ENCODE measurements at regions not wholly inside any gene's neighbourhood (a gene's known extent, or its start where the extent isn't known, plus 50 kb on each side); places are given as distances from the start of the nearest gene placed in this dataset.
"Not testable (repeated sequence)": the region's sequence is repeated elsewhere in the genome, so short reads cannot be mapped to it uniquely, and the experiment has no call there.

GRCh38 chr13:97890573-97890972 is 62.9 kb upstream of the IPO5 start:
- DNase-seq (no peak), ATAC-seq (no peak)
- Histone ChIP-seq H3K9me3 (peaks cover 0 to 1% (median 0%) of the 10 kb centered on the region in 12 donors), H3K36me3 (no peaks in the 10 kb centered on the region), H3K27ac (no peak overlapping the region), H3K4me3 (no peak overlapping the region), H3K27me3 (no peaks in the 10 kb centered on the region), H3K4me1 (peaks cover 0 to 12% (median 2%) of the 10 kb centered on the region in 12 donors)
- 88 to 99% (median 95%) methylated on average over 5 of the region's 5 CpGs for WGBS, 4 donors
- no peak for TF ChIP-seq CTCF (IDR thresholded peaks at IDR 0.05)
- no peak for TF ChIP-seq POLR2A (IDR thresholded peaks at IDR 0.05)
- intact Hi-C loops (cut with DNase I) = no loop called here

GRCh38 chr13:97891964-97892363 is 61.5 kb upstream of the IPO5 start:
- intact Hi-C loops (cut with DNase I); H3K36me3 ChIP-seq; H3K27ac ChIP-seq; DNase-seq; H3K27me3 ChIP-seq; H3K9me3 ChIP-seq; ATAC-seq; H3K4me3 ChIP-seq: not testable (repeated sequence)
- WGBS, 4 donors = 80 to 94% (median 93%) methylated on average over 8 of the region's 8 CpGs
- peaks cover 0 to 12% (median 2%) of the 10 kb centered on the region in 12 donors for H3K4me1 ChIP-seq

DNA sequence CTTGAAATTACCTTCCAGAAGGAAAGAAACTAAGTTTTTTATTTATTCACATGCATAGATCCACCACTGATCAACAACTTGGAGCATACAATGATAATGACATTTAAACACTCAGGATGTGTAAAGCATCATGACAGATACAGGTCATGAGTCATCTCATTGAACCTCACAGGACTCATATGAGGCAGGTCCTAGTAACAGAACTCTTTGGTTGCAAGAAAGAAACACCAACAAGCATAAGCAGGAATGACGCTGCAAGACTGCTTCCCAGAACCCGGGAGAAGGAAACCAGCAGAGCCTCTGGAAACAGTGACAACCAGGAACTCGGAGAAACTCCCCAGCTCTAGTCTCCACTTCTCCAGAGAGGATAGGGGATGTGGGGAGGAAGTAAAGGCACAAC is 60.8 kb upstream of the IPO5 start:
- Histone ChIP-seq H3K27me3 (no peaks in the 10 kb centered on the region), H3K36me3 (no peaks in the 10 kb centered on the region), H3K9me3 (peaks cover 0 to 5% (median 0%) of the 10 kb centered on the region in 12 donors), H3K4me1 (peaks cover 0 to 12% (median 2%) of the 10 kb centered on the region in 12 donors), H3K4me3 (no peak overlapping the region), H3K27ac (no peak overlapping the region)
- intact Hi-C loops (cut with DNase I) = no loop called here
- TF ChIP-seq CTCF (IDR thresholded peaks at IDR 0.05) = no peak
- TF ChIP-seq POLR2A (IDR thresholded peaks at IDR 0.05) = no peak
- WGBS, 4 donors = 82 to 87% (median 83%) methylated on average over 3 of the region's 3 CpGs
- ATAC-seq (no peak), DNase-seq (no peak)

DNA sequence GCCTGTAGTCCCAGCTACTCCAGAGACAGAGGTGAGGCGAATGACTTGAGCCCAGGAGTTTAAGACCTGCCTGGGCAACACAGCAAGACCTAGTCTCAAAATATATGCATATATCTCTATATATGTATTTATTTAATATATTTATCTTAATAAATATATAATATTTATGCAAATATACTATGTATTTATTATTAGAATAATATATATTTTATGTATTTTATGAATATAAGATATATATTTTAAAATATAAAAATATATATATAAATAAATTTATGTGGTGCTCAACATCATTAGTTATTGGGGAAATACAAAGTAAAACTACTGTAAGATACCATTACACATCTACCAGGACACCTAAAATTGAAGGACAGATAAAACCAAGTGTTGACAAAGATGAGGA is 58.1 kb upstream of the IPO5 start:
- DNase-seq (no peak), ATAC-seq (no peak)
- no peaks in the 10 kb centered on the region for H3K27me3 ChIP-seq
- 82 to 90% (median 87%) methylated on average over 1 of the region's 1 CpG for WGBS, 4 donors
- intact Hi-C loops (cut with DNase I) = no loop called here
- TF ChIP-seq POLR2A (IDR thresholded peaks at IDR 0.05) = no peak
- no peak for TF ChIP-seq CTCF (IDR thresholded peaks at IDR 0.05)
- H3K4me3 ChIP-seq = no peak overlapping the region
- H3K9me3 ChIP-seq = peaks cover 0 to 5% (median 0%) of the 10 kb centered on the region in 12 donors
- no peaks in the 10 kb centered on the region for H3K36me3 ChIP-seq
- peaks cover 0 to 4% (median 0%) of the 10 kb centered on the region in 12 donors for H3K4me1 ChIP-seq
- no peak overlapping the region for H3K27ac ChIP-seq

- Histone ChIP-seq H3K9me3 (peaks cover 0 to 5% (median 0%) of the 10 kb centered on the region in 12 donors), H3K27ac (no peak overlapping the region), H3K4me1 (peaks cover 0 to 3% (median 0%) of the 10 kb centered on the region in 12 donors), H3K36me3 (no peaks in the 10 kb centered on the region), H3K27me3 (no peaks in the 10 kb centered on the region), H3K4me3 (no peak overlapping the region)
- intact Hi-C loops (cut with DNase I) = no loop called here
- ATAC-seq (no peak), DNase-seq (no peak)
- 96 to 97% (median 96%) methylated on average over 2 of the region's 2 CpGs for whole genome bisulfite sequencing, 4 donors
- TF ChIP-seq CTCF (IDR thresholded peaks at IDR 0.05) (no peak), POLR2A (IDR thresholded peaks at IDR 0.05) (no peak)
These were observed 57.0 kb upstream of the IPO5 start for GRCh38 chr13:97896446-97896845.
